Kidney (tissue), 13 donors: ENCODE measurements at regions not wholly inside any gene's neighbourhood (a gene's known extent, or its start where the extent isn't known, plus 50 kb on each side); places are given as distances from the start of the nearest gene placed in this dataset.
A peak's percentile ranks its signal among the peaks of the same experiment; 100 is the strongest.

ENCODE experiments used
- DNase-seq, 5 donors: peaks; one replicate each; pipeline ENCODE4 v3.0.0-alpha.2; 2013 to 2020
- FAIRE-seq: peaks from 2 replicates; lab custom pipeline; 2012; peaks lifted over from hg19 to GRCh38; lab: Jason Lieb, UNC
- H3K27ac ChIP-seq, 2 donors: one replicate each; pipeline ENCODE4 v1.7.0; 2013; ENCODE audit warnings: low read depth in 2 of 2, low read length in 2 of 2, inconsistent platforms in 1 of 2
- H3K27me3 ChIP-seq: one replicate; pipeline ENCODE4 v1.7.1; 2013; ENCODE audit warnings: low read length, inconsistent platforms; ENCODE audit not compliant: control insufficient read depth, insufficient read depth
- H3K36me3 ChIP-seq, 3 donors: one replicate each; pipeline versions ENCODE4 v1.7.0 to v1.7.1; 2013; ENCODE audit warnings: low read length in 3 of 3, control low read depth in 1 of 3, inconsistent platforms in 1 of 3; ENCODE audit not compliant: insufficient read depth in 3 of 3, control insufficient read depth in 2 of 3
- H3K4me1 ChIP-seq, 3 donors: one replicate each; pipeline versions ENCODE4 v1.7.0 to v1.7.1; 2013; ENCODE audit warnings: low read length in 3 of 3, inconsistent platforms in 1 of 3, low read depth in 1 of 3; ENCODE audit not compliant: control insufficient read depth in 2 of 3, insufficient read depth in 2 of 3
- H3K4me3 ChIP-seq, 3 donors: one replicate each; pipeline versions ENCODE4 v1.7.0 to v1.8.1; 2013; ENCODE audit warnings: low read length in 3 of 3, control low read depth in 1 of 3, inconsistent platforms in 1 of 3
- H3K9ac ChIP-seq, 3 donors: one replicate each; pipeline versions ENCODE4 v1.7.0 to v1.7.1; 2013; ENCODE audit warnings: low read length in 3 of 3, control low read depth in 1 of 3, inconsistent platforms in 1 of 3
- H3K9me3 ChIP-seq, 3 donors: one replicate each; pipeline versions ENCODE4 v1.7.0 to v1.7.1; 2013; ENCODE audit warnings: low read length in 3 of 3, control low read depth in 1 of 3, inconsistent platforms in 1 of 3; ENCODE audit not compliant: control insufficient read depth in 2 of 3, insufficient read depth in 1 of 3
- CTCF ChIP-seq: IDR thresholded peaks from 3 replicates; pipeline ENCODE4 v1.5.1; 2012; ENCODE audit warnings: mild to moderate bottlenecking, moderate library complexity, borderline replicate concordance; ENCODE audit not compliant: insufficient read depth; ENCODE audit errors: extremely low read depth
- intact Hi-C: fragments of 100-400 bp; cut with DNase I; formaldehyde crosslinking; loops from one replicate; pipeline ENCODE4 v1.11.1; 2022
- donor health status: control.
- donor health status: control.
- donor health status: control.
- donor health status: control.
- donor health status: control.
- donor health status: DM: yes; HTN: yes; CAD: no.
- donor health status: Normal renal cell carcinoma (clear cell type).

GRCh38 chr11:23078289-23078971 is 218.2 kb upstream of the CCDC179 start:
- DNase-seq: peak in 1 of 5 donors; percentile 5
- no peak overlapping the region for H3K4me3 ChIP-seq
- no peaks in the 10 kb centered on the region for H3K9me3 ChIP-seq
- intact Hi-C loops: no loop called here
- no peaks in the 10 kb centered on the region for H3K4me1 ChIP-seq
- no peak for TF ChIP-seq CTCF
- H3K36me3 ChIP-seq: no peaks in the 10 kb centered on the region
- no peak overlapping the region for H3K27ac ChIP-seq
- no peak overlapping the region for H3K9ac ChIP-seq
- no peak for FAIRE-seq
- H3K27me3 ChIP-seq: no peaks in the 10 kb centered on the region

GRCh38 chr11:23079382-23079813 is 219.1 kb upstream of the CCDC179 start:
- FAIRE-seq: no peak
- H3K27me3 ChIP-seq: no peaks in the 10 kb centered on the region
- DNase-seq: peak in 2 of 5 donors; percentile 26 to 44
- H3K4me3 ChIP-seq: no peak overlapping the region
- H3K36me3 ChIP-seq: no peaks in the 10 kb centered on the region
- no peaks in the 10 kb centered on the region for H3K9me3 ChIP-seq
- no peak for TF ChIP-seq CTCF
- H3K4me1 ChIP-seq: no peaks in the 10 kb centered on the region
- H3K27ac ChIP-seq: no peak overlapping the region
- intact Hi-C loops: no loop called here
- no peak overlapping the region for H3K9ac ChIP-seq

GRCh38 chr11:23087407-23087806 is 227.1 kb upstream of the CCDC179 start:
- DNase-seq: no peak
- TF ChIP-seq CTCF: no peak
- H3K4me3 ChIP-seq: no peak overlapping the region
- H3K27ac ChIP-seq: no peak overlapping the region
- intact Hi-C loops: no loop called here
- H3K9ac ChIP-seq: no peak overlapping the region
- no peaks in the 10 kb centered on the region for H3K4me1 ChIP-seq
- H3K36me3 ChIP-seq: no peaks in the 10 kb centered on the region
- FAIRE-seq: no peak
- H3K27me3 ChIP-seq: no peaks in the 10 kb centered on the region
- H3K9me3 ChIP-seq: no peaks in the 10 kb centered on the region

GRCh38 chr11:23090659-23091058 is 230.4 kb upstream of the CCDC179 start:
- Histone ChIP-seq H3K36me3 (no peaks in the 10 kb centered on the region), H3K4me1 (no peaks in the 10 kb centered on the region), H3K9ac (no peak overlapping the region), H3K27ac (no peak overlapping the region), H3K4me3 (no peak overlapping the region), H3K27me3 (no peaks in the 10 kb centered on the region), H3K9me3 (no peaks in the 10 kb centered on the region)
- intact Hi-C loops: no loop called here
- DNase-seq: no peak
- TF ChIP-seq CTCF: no peak
- no peak for FAIRE-seq
